ENCODE measurements at regions not wholly inside any gene's neighbourhood (a gene's known extent, or its start where the extent isn't known, plus 50 kb on each side); places are given as distances from the start of the nearest gene placed in this dataset.

DNA sequence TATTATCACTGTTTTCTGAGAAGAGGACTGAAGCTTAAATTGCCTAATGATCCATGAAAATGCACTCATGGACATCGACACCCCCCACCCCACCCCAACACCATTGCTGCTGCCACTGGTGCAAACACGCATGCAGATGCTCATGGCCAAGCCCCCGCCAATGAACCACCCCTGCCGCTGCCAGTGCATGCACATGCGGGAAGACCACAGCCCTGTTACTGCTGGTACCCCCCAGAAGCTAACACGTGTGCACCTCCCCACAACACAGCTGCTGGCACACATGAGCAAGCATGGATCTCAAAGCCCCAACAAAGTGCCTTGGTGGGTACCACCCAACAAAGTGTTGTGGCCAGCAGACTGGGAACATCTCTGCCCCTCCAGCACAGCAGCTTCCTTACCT, 594.1 kb upstream of the FAT1 start:
- Mint-ChIP-seq H3K4me3 (no peak overlapping the region), H3K9me3 (peaks cover 1 to 15% (median 8%) of the 10 kb centered on the region in 7 donors), H3K4me1 (no peaks in the 10 kb centered on the region), H3K27ac (no peak overlapping the region), H3K27me3 (ENCODE audit: low read depth in 3 of 3) (peaks cover 0 to 2% (median 0%) of the 10 kb centered on the region in 3 donors), H3K36me3 (no peaks in the 10 kb centered on the region)
- H3K4me1 ChIP-seq (ENCODE audit: control insufficient read depth in 1 of 2, insufficient read depth in 2 of 2, low read length in 2 of 2) = no peaks in the 10 kb centered on the region
- H3K27ac ChIP-seq (ENCODE audit: low read depth in 1 of 2, low read length in 2 of 2) = no peak overlapping the region
- H3K79me2 ChIP-seq (ENCODE audit: insufficient read depth, low read length) = no peaks in the 10 kb centered on the region
- no peaks in the 10 kb centered on the region for H4K20me1 ChIP-seq (ENCODE audit: insufficient read depth, low read length)
- H3K27me3 ChIP-seq (ENCODE audit: control insufficient read depth in 2 of 2, insufficient read depth in 2 of 2, low read length in 2 of 2) = no peaks in the 10 kb centered on the region
- no peak for DNase-seq
- H2AFZ ChIP-seq (ENCODE audit: insufficient read depth, low read depth, low read length, poor library complexity, severe bottlenecking) = no peak overlapping the region
- H3K36me3 ChIP-seq (replicated peaks in 1 of 2; ENCODE audit: control insufficient read depth in 1 of 2, insufficient read depth in 2 of 2, low read length in 2 of 2) = no peaks in the 10 kb centered on the region
- 89% methylated on average over 5 of the region's 6 CpGs for WGBS (ENCODE audit: insufficient coverage)
- no peak overlapping the region for H3K4me3 ChIP-seq (replicated peaks in 1 of 3; ENCODE audit: low read depth in 2 of 3, low read length in 3 of 3)
- no peak overlapping the region for H3K9ac ChIP-seq (ENCODE audit: insufficient read depth, low read length, poor library complexity, severe bottlenecking)
- no peak overlapping the region for H3K4me2 ChIP-seq (replicated peaks; ENCODE audit: extremely low read depth, low read length, poor library complexity, severe bottlenecking)
- intact Hi-C loops (cut with micrococcal nuclease) = no loop called here
- peaks cover 11 to 19% of the 10 kb centered on the region in 2 donors for H3K9me3 ChIP-seq (replicated peaks in 1 of 2; ENCODE audit: control insufficient read depth in 1 of 2, insufficient read depth in 1 of 2, low read length in 2 of 2)
- TF ChIP-seq, protein P1, sequence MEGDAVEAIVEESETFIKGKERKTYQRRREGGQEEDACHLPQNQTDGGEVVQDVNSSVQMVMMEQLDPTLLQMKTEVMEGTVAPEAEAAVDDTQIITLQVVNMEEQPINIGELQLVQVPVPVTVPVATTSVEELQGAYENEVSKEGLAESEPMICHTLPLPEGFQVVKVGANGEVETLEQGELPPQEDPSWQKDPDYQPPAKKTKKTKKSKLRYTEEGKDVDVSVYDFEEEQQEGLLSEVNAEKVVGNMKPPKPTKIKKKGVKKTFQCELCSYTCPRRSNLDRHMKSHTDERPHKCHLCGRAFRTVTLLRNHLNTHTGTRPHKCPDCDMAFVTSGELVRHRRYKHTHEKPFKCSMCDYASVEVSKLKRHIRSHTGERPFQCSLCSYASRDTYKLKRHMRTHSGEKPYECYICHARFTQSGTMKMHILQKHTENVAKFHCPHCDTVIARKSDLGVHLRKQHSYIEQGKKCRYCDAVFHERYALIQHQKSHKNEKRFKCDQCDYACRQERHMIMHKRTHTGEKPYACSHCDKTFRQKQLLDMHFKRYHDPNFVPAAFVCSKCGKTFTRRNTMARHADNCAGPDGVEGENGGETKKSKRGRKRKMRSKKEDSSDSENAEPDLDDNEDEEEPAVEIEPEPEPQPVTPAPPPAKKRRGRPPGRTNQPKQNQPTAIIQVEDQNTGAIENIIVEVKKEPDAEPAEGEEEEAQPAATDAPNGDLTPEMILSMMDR (IDR thresholded peaks at IDR 0.05) = no peak

DNA sequence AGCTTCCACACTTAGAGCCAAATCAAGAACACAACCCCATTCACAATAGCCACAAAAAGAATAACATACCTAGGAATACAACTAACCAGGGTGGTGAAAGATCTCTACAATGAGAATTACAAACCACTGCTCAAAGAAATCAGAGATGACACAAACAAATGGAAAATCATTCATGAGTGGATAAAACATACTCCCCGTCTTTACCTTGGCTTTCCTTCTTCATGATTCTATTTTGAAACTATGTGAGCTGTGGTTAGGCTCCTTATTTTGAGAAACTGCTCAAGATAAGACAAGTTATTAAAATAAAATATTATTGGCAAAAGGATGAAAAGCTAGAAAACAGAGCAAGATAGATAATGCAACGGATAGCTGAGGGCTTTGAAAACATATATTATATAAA, 598.1 kb upstream of the FAT1 start:
- peaks cover 1 to 3% (median 2%) of the 10 kb centered on the region in 3 donors for H3K27me3 Mint-ChIP-seq (ENCODE audit: low read depth in 3 of 3)
- Histone ChIP-seq H2AFZ (ENCODE audit: insufficient read depth, low read depth, low read length, poor library complexity, severe bottlenecking) (no peak overlapping the region), H3K4me1 (ENCODE audit: control insufficient read depth in 1 of 2, insufficient read depth in 2 of 2, low read length in 2 of 2) (no peaks in the 10 kb centered on the region), H3K9ac (ENCODE audit: insufficient read depth, low read length, poor library complexity, severe bottlenecking) (no peak overlapping the region), H3K4me2 (replicated peaks; ENCODE audit: extremely low read depth, low read length, poor library complexity, severe bottlenecking) (no peak overlapping the region), H3K9me3 (replicated peaks in 1 of 2; ENCODE audit: control insufficient read depth in 1 of 2, insufficient read depth in 1 of 2, low read length in 2 of 2) (peaks cover 6 to 12% of the 10 kb centered on the region in 2 donors), H3K79me2 (ENCODE audit: insufficient read depth, low read length) (no peaks in the 10 kb centered on the region), H3K36me3 (replicated peaks in 1 of 2; ENCODE audit: control insufficient read depth in 1 of 2, insufficient read depth in 2 of 2, low read length in 2 of 2) (no peaks in the 10 kb centered on the region), H3K27ac (ENCODE audit: low read depth in 1 of 2, low read length in 2 of 2) (no peak overlapping the region), H3K27me3 (ENCODE audit: control insufficient read depth in 2 of 2, insufficient read depth in 2 of 2, low read length in 2 of 2) (no peaks in the 10 kb centered on the region), H3K4me3 (replicated peaks in 1 of 3; ENCODE audit: low read depth in 2 of 3, low read length in 3 of 3) (no peak overlapping the region), H4K20me1 (ENCODE audit: insufficient read depth, low read length) (no peaks in the 10 kb centered on the region)
- no peak overlapping the region for H3K4me3 Mint-ChIP-seq
- no peaks in the 10 kb centered on the region for H3K36me3 Mint-ChIP-seq
- no CpG with 5 or more reads among the region's 2 CpGs for WGBS (ENCODE audit: insufficient coverage)
- intact Hi-C loops (cut with micrococcal nuclease) = no loop called here
- H3K9me3 Mint-ChIP-seq = peaks cover 0 to 8% (median 5%) of the 10 kb centered on the region in 7 donors
- no peak overlapping the region for H3K27ac Mint-ChIP-seq
- TF ChIP-seq, protein P1 (IDR thresholded peaks at IDR 0.05) = no peak
- no peak for DNase-seq
- no peaks in the 10 kb centered on the region for H3K4me1 Mint-ChIP-seq
